HG03064 (cell line): ENCODE measurements at regions not wholly inside any gene's neighbourhood (a gene's known extent, or its start where the extent isn't known, plus 50 kb on each side); places are given as distances from the start of the nearest gene placed in this dataset.
A peak's percentile ranks its signal among the peaks of the same experiment; 100 is the strongest.
"Not testable (repeated sequence)": the region's sequence is repeated elsewhere in the genome, so short reads cannot be mapped to it uniquely, and the experiment has no call there.

Source experiments
- ATAC-seq: cut with Tn5 transposase; IDR thresholded peaks from one replicate; pipeline ENCODE4 v1.9.1; 2021; ENCODE audit warnings: low read depth; ENCODE audit not compliant: unreplicated experiment

DNA sequence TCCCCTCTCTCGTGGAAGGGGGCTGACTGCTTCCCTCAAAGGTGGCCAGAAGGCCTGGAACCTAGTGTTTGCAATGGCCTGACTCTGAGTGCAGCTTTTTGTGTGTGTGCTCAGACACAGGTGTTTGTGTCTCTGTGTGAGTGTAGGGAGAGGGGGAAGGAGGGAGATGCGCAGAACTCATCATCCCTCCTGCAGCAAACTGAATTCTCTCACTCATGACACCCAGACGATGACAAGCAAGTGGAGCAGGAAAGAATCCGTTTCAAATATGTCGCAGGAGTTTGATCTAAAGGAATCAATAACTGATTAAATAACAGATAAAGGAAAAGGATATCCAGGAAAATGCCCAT lies 101.4 kb downstream of the TNFAIP3 start:
- no peak for ATAC-seq

- ATAC-seq = no peak
These were observed 101.8 kb downstream of the TNFAIP3 start for GRCh38 chr6:137968901-137969300.

- no peak for ATAC-seq
These were observed 102.8 kb downstream of the TNFAIP3 start for GRCh38 chr6:137969874-137970273.

GRCh38 chr6:137970368-137970767 lies 103.3 kb downstream of the TNFAIP3 start:
- ATAC-seq = no peak

DNA sequence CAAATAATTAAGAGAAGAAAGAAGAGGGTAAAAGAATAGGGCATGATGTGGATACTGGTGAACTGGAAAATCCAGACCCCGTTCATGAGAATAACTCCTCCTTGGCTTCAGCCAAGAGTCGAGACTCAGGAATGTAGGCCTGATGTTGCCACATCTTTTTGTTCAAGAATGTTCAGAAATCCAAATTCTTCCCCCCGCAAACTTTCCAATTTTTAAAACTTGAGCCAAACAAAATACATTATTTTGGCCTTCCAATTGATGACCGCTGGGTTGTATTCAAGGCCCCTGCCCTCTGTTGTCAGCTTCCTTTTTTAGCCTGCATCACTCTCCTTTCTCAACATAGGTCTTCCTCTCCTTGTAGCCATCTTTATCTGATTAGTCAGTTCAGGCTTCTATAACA lies 106.1 kb downstream of the TNFAIP3 start:
- no peak for ATAC-seq

- ATAC-seq = no peak
These were observed 108.3 kb downstream of the TNFAIP3 start for GRCh38 chr6:137975188-137975940.

- ATAC-seq = no peak
These were observed 109.4 kb downstream of the TNFAIP3 start for GRCh38 chr6:137976430-137976829.

- ATAC-seq = no peak
These were observed 110.1 kb downstream of the TNFAIP3 start for GRCh38 chr6:137977206-137977605.

DNA sequence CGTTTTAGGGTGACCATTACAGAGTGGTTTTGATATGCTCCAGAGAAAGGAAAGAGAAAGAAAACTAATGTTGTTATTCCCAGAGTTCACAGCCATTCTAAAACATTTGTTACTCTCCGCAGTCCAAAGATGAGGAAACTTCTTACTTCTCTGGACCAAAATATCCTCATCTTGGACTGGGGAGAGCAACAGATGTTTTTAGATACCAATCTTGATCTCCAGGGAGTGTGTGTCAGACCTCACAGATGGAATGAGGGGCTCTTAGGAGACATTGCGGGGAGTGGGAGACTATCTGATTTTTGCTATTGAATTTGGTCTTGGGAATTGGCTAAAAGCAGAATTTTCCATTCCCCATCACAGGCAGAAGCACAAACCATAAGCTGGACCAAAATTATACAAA lies 110.8 kb downstream of the TNFAIP3 start:
- no peak for ATAC-seq

GRCh38 chr6:137978252-137978896 lies 111.3 kb downstream of the TNFAIP3 start:
- ATAC-seq = peak; percentile 56

- ATAC-seq = not testable (repeated sequence)
These were observed 112.2 kb downstream of the TNFAIP3 start for GRCh38 chr6:137979263-137979662.

GRCh38 chr6:137980777-137981176 lies 113.7 kb downstream of the TNFAIP3 start:
- ATAC-seq = no peak

- ATAC-seq = no peak
These were observed 114.7 kb downstream of the TNFAIP3 start for GRCh38 chr6:137981758-137982157.

- ATAC-seq = no peak
These were observed 115.5 kb downstream of the TNFAIP3 start for GRCh38 chr6:137982418-137983189.

DNA sequence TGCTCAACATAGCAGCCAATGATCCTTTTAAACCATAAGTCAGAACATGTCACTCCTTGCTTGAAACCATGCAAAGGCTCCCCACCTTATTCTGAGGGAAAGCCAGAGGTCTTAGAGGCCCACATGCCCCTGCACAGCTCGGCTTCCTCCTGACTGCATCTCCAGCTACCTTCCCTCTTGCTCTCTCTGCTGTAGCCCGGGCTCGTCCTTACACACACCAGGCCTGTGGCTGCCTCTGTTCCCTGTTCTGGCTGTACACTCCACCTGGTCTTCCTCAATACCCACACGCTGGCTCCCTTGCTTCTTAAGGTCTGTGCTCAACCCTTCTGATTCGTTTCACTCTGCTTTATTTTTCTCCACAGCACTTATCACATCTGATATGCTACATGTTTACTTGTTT lies 116.2 kb downstream of the TNFAIP3 start:
- no peak for ATAC-seq

GRCh38 chr6:137989664-137990063 lies 117.6 kb downstream of the PERP start:
- no peak for ATAC-seq

DNA sequence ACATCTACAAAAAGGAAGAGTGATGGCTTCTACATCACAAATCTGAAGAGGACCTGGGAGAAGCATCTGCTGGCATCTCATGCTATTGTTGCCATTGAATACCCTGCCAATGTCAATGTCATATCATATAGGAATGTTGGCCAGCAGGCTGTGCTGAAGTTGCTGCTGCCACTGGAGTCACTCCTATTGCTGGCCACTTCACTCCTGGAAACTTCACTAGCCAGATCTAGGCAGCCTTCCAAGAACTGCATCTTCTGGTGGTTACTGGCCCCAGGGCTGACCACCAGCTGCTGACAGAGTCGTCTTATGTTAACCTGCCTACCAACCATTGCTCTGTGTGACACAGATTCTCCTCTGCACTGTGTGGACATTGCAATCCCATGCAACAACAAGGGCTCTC lies 111.8 kb downstream of the PERP start:
- no peak for ATAC-seq

- ATAC-seq = no peak
These were observed 108.7 kb downstream of the PERP start for GRCh38 chr6:137998461-137999019.

- ATAC-seq = no peak
These were observed 107.4 kb downstream of the PERP start for GRCh38 chr6:137999815-138000214.

DNA sequence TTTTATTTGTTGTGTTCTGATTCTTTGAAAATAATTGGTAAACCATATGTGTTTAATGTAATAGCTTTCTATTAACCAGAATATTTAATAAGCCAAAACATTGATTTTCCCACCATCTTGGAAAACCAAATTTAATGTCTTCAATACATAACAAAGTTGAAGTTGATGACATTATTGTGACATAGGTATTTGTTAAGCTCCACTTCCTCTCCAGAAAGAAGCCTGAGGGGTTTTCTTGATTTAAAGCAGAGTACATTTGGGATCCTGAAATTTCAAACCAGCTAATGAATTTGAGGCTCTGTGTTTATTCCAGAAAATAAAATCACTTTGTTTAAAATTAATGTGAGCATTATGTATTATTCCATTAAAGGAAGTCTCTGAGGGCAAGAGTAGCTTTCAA lies 106.3 kb downstream of the PERP start:
- ATAC-seq = no peak

DNA sequence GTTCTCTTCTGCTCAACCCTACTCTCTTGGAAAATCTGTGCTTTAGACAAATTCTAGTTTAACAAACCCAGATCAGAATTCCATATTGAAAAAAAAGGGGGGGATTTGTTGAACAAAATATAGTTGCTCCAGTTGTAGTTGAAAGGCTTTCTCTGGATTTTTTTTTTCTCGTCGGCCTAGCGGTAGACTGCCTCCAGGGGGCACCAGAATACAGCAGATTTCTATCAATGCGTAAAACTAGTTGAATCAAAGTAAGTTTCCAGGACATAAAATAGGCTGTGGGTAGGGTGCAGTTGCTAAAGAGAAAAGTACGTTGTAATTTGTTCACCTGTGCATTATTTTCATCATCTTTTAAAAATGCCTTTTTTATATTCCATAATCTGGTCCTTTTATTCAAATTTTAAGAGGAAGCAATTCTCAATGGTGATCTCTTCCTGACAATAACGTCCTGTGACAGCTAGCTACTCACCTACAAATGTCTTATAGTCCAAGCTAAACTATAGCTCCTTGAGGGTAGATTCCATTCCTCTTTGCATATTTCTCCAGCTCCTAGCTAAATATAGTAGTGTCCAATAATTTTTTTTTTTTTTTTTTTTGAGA lies 105.4 kb downstream of the PERP start:
- ATAC-seq = no peak
